ENCODE measurements at regions not wholly inside any gene's neighbourhood (a gene's known extent, or its start where the extent isn't known, plus 50 kb on each side); places are given as distances from the start of the nearest gene placed in this dataset.

- WGBS, 2 experiments (ENCODE audit: insufficient coverage in 2 of 2), result no CpG with 5 or more reads among the region's 2 CpGs
- no peaks in the 10 kb centered on the region for H3K9me3 ChIP-seq (ENCODE audit: control insufficient read depth, low read length)
- H3K27ac ChIP-seq (ENCODE audit: low read depth, low read length, severe bottlenecking), result no peak overlapping the region
- no peaks in the 10 kb centered on the region for H3K36me3 ChIP-seq (ENCODE audit: control insufficient read depth, insufficient read depth, low read length)
- H3K4me3 ChIP-seq (ENCODE audit: extremely low read depth, insufficient read depth, low read length, poor library complexity, severe bottlenecking), result no peak overlapping the region
- H3K4me1 ChIP-seq (ENCODE audit: control insufficient read depth, insufficient read depth, low read length, poor library complexity, severe bottlenecking), result peaks cover 4% of the 10 kb centered on the region
These were observed 233.3 kb upstream of the DACH1 start for GRCh38 chr13:72100339-72100738.

- Histone ChIP-seq H3K4me3 (ENCODE audit: extremely low read depth, insufficient read depth, low read length, poor library complexity, severe bottlenecking) (no peak overlapping the region), H3K4me1 (ENCODE audit: control insufficient read depth, insufficient read depth, low read length, poor library complexity, severe bottlenecking) (peaks cover 4% of the 10 kb centered on the region), H3K9me3 (ENCODE audit: control insufficient read depth, low read length) (no peaks in the 10 kb centered on the region), H3K36me3 (ENCODE audit: control insufficient read depth, insufficient read depth, low read length) (no peaks in the 10 kb centered on the region), H3K27ac (ENCODE audit: low read depth, low read length, severe bottlenecking) (no peak overlapping the region)
These were observed 230.6 kb upstream of the DACH1 start for GRCh38 chr13:72097568-72097967.

DNA sequence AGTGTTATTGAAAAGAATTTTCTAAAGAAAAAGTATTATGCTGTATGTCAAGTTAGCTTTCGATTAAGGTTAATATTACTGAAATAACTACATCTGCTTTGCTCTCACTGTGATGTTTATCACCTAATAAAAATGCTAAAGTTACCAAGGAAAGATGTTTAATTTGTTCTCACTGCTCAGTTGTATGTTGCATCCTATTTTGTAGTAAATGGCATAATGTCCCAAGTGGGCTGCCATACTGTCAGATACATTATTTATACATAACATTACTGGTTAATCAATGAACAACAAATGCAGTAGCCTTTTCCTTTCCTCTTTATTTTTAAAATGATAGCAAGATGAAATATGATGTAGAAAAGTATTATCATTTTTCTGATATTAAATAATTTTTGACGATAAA, 226.3 kb upstream of the DACH1 start:
- no CpG with 5 or more reads among the region's 2 CpGs for WGBS, 2 experiments (ENCODE audit: insufficient coverage in 2 of 2)
- Histone ChIP-seq H3K4me1 (ENCODE audit: control insufficient read depth, insufficient read depth, low read length, poor library complexity, severe bottlenecking) (no peaks in the 10 kb centered on the region), H3K36me3 (ENCODE audit: control insufficient read depth, insufficient read depth, low read length) (no peaks in the 10 kb centered on the region), H3K27ac (ENCODE audit: low read depth, low read length, severe bottlenecking) (no peak overlapping the region), H3K9me3 (ENCODE audit: control insufficient read depth, low read length) (no peaks in the 10 kb centered on the region), H3K4me3 (ENCODE audit: extremely low read depth, insufficient read depth, low read length, poor library complexity, severe bottlenecking) (no peak overlapping the region)

DNA sequence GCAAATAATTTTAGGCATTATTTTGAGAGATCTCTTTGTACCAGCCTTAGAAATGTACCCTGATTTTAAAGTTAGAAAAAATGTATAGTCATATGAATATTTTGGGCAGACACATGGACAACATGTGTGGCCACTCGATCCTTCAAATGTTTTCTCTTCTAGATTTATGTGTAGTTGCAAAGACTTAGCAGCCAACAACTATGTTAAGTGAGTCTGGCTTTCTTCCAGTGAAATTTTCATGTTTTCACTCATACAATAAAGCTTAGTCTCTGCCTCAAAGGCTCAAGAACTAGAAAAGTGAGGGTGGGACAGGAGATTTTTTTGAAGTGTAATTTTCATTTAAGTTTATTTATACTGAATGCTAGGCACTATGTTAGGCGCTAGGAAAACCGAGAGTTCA, 207.7 kb upstream of the DACH1 start:
- H3K9me3 ChIP-seq (ENCODE audit: control insufficient read depth, low read length), result no peaks in the 10 kb centered on the region
- H3K4me1 ChIP-seq (ENCODE audit: control insufficient read depth, insufficient read depth, low read length, poor library complexity, severe bottlenecking), result no peaks in the 10 kb centered on the region
- no peak overlapping the region for H3K4me3 ChIP-seq (ENCODE audit: extremely low read depth, insufficient read depth, low read length, poor library complexity, severe bottlenecking)
- no peaks in the 10 kb centered on the region for H3K36me3 ChIP-seq (ENCODE audit: control insufficient read depth, insufficient read depth, low read length)
- 83 to 92% methylated on average over 2 to 3 of the region's 3 CpGs for WGBS, 2 experiments (ENCODE audit: insufficient coverage in 2 of 2)
- no peak overlapping the region for H3K27ac ChIP-seq (ENCODE audit: low read depth, low read length, severe bottlenecking)

GRCh38 chr13:72072261-72072660, 205.3 kb upstream of the DACH1 start:
- Histone ChIP-seq H3K4me1 (ENCODE audit: control insufficient read depth, insufficient read depth, low read length, poor library complexity, severe bottlenecking) (no peaks in the 10 kb centered on the region), H3K36me3 (ENCODE audit: control insufficient read depth, insufficient read depth, low read length) (no peaks in the 10 kb centered on the region), H3K4me3 (ENCODE audit: extremely low read depth, insufficient read depth, low read length, poor library complexity, severe bottlenecking) (no peak overlapping the region), H3K9me3 (ENCODE audit: control insufficient read depth, low read length) (no peaks in the 10 kb centered on the region), H3K27ac (ENCODE audit: low read depth, low read length, severe bottlenecking) (no peak overlapping the region)
- no CpG with 5 or more reads among the region's 2 CpGs for WGBS, 2 experiments (ENCODE audit: insufficient coverage in 2 of 2)

- Histone ChIP-seq H3K36me3 (ENCODE audit: control insufficient read depth, insufficient read depth, low read length) (no peaks in the 10 kb centered on the region), H3K9me3 (ENCODE audit: control insufficient read depth, low read length) (no peaks in the 10 kb centered on the region), H3K27ac (ENCODE audit: low read depth, low read length, severe bottlenecking) (no peak overlapping the region), H3K4me1 (ENCODE audit: control insufficient read depth, insufficient read depth, low read length, poor library complexity, severe bottlenecking) (no peaks in the 10 kb centered on the region), H3K4me3 (ENCODE audit: extremely low read depth, insufficient read depth, low read length, poor library complexity, severe bottlenecking) (no peak overlapping the region)
- WGBS, 2 experiments (ENCODE audit: insufficient coverage in 2 of 2), result 82% methylated on average over 3 of the region's 4 CpGs; no CpG with 5 or more reads in 1 of the 2 experiments
These were observed 204.7 kb upstream of the DACH1 start for GRCh38 chr13:72071713-72072112.

- H3K27ac ChIP-seq (ENCODE audit: low read depth, low read length, severe bottlenecking), result no peak overlapping the region
- H3K36me3 ChIP-seq (ENCODE audit: control insufficient read depth, insufficient read depth, low read length), result no peaks in the 10 kb centered on the region
- 49 to 51% methylated on average over 5 to 7 of the region's 7 CpGs for whole genome bisulfite sequencing, 2 experiments (ENCODE audit: insufficient coverage in 2 of 2)
- peaks cover 4% of the 10 kb centered on the region for H3K4me1 ChIP-seq (ENCODE audit: control insufficient read depth, insufficient read depth, low read length, poor library complexity, severe bottlenecking)
- no peak overlapping the region for H3K4me3 ChIP-seq (ENCODE audit: extremely low read depth, insufficient read depth, low read length, poor library complexity, severe bottlenecking)
- no peaks in the 10 kb centered on the region for H3K9me3 ChIP-seq (ENCODE audit: control insufficient read depth, low read length)
These were observed 195.6 kb upstream of the DACH1 start for GRCh38 chr13:72062566-72062965.

- H3K4me1 ChIP-seq (ENCODE audit: control insufficient read depth, insufficient read depth, low read length, poor library complexity, severe bottlenecking), result peaks cover 4% of the 10 kb centered on the region
- 95% methylated on average over 2 of the region's 2 CpGs; no CpG with 5 or more reads in 1 of the 2 experiments for WGBS, 2 experiments (ENCODE audit: insufficient coverage in 2 of 2)
- H3K36me3 ChIP-seq (ENCODE audit: control insufficient read depth, insufficient read depth, low read length), result no peaks in the 10 kb centered on the region
- no peak overlapping the region for H3K27ac ChIP-seq (ENCODE audit: low read depth, low read length, severe bottlenecking)
- no peaks in the 10 kb centered on the region for H3K9me3 ChIP-seq (ENCODE audit: control insufficient read depth, low read length)
- no peak overlapping the region for H3K4me3 ChIP-seq (ENCODE audit: extremely low read depth, insufficient read depth, low read length, poor library complexity, severe bottlenecking)
These were observed 194.6 kb upstream of the DACH1 start for GRCh38 chr13:72061613-72062012.

- H3K4me3 ChIP-seq (ENCODE audit: extremely low read depth, insufficient read depth, low read length, poor library complexity, severe bottlenecking), result no peak overlapping the region
- WGBS, 2 experiments (ENCODE audit: insufficient coverage in 2 of 2), result 49 to 67% methylated on average over 1 to 3 of the region's 3 CpGs
- peaks cover 12% of the 10 kb centered on the region for H3K4me1 ChIP-seq (ENCODE audit: control insufficient read depth, insufficient read depth, low read length, poor library complexity, severe bottlenecking)
- no peak overlapping the region for H3K27ac ChIP-seq (ENCODE audit: low read depth, low read length, severe bottlenecking)
- H3K9me3 ChIP-seq (ENCODE audit: control insufficient read depth, low read length), result no peaks in the 10 kb centered on the region
- H3K36me3 ChIP-seq (ENCODE audit: control insufficient read depth, insufficient read depth, low read length), result no peaks in the 10 kb centered on the region
These were observed 183.2 kb upstream of the DACH1 start for GRCh38 chr13:72050251-72050650.

DNA sequence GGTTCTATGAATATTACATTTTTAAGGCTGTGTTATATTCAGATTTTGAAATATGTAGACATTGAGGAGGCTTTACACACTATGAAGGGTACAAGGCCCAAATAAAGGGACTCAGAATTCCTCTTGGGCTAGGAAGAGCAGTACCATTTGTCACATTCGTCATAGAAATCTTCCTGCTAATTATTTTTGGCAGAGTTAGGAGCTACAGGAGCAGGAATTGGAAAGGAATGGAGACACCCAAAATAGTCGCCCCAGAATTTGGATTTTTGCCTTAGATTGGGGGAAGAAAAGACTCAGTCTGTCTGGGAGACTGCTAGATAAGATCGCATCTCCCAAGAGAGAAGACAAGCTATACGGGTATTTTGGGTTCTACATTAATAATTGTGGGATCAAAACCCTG, 176.4 kb upstream of the DACH1 start:
- Histone ChIP-seq H3K4me3 (ENCODE audit: extremely low read depth, insufficient read depth, low read length, poor library complexity, severe bottlenecking) (no peak overlapping the region), H3K9me3 (ENCODE audit: control insufficient read depth, low read length) (no peaks in the 10 kb centered on the region), H3K27ac (ENCODE audit: low read depth, low read length, severe bottlenecking) (no peak overlapping the region), H3K36me3 (ENCODE audit: control insufficient read depth, insufficient read depth, low read length) (no peaks in the 10 kb centered on the region), H3K4me1 (ENCODE audit: control insufficient read depth, insufficient read depth, low read length, poor library complexity, severe bottlenecking) (peaks cover 8% of the 10 kb centered on the region)
- WGBS, 2 experiments (ENCODE audit: insufficient coverage in 2 of 2), result 93 to 95% methylated on average over 3 of the region's 4 CpGs

GRCh38 chr13:72041165-72041564, 174.2 kb upstream of the DACH1 start:
- H3K9me3 ChIP-seq (ENCODE audit: control insufficient read depth, low read length), result no peaks in the 10 kb centered on the region
- H3K4me1 ChIP-seq (ENCODE audit: control insufficient read depth, insufficient read depth, low read length, poor library complexity, severe bottlenecking), result no peaks in the 10 kb centered on the region
- H3K4me3 ChIP-seq (ENCODE audit: extremely low read depth, insufficient read depth, low read length, poor library complexity, severe bottlenecking), result no peak overlapping the region
- 76 to 77% methylated on average over 2 of the region's 2 CpGs for WGBS, 2 experiments (ENCODE audit: insufficient coverage in 2 of 2)
- H3K27ac ChIP-seq (ENCODE audit: low read depth, low read length, severe bottlenecking), result no peak overlapping the region
- H3K36me3 ChIP-seq (ENCODE audit: control insufficient read depth, insufficient read depth, low read length), result no peaks in the 10 kb centered on the region

DNA sequence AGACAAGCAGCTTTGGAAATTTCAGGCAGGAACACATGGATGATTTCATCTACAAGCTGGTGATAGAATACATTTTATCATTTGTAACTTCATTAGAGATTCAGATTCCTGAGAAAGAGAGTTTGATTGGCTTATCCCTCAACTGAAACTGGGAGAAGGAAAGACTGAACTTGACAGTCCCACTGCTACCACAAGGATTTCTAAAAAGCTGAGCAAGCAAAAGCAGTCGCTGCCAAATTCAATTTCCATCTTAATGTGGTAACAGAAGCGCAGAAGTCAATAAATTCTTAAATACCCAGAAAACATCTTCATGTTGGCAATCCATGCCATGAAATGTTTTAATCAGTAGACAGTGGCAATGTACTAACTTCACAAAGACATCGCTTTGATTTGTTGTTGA, 172.1 kb upstream of the DACH1 start:
- H3K36me3 ChIP-seq (ENCODE audit: control insufficient read depth, insufficient read depth, low read length), result no peaks in the 10 kb centered on the region
- H3K4me3 ChIP-seq (ENCODE audit: extremely low read depth, insufficient read depth, low read length, poor library complexity, severe bottlenecking), result no peak overlapping the region
- no peak overlapping the region for H3K27ac ChIP-seq (ENCODE audit: low read depth, low read length, severe bottlenecking)
- no peaks in the 10 kb centered on the region for H3K9me3 ChIP-seq (ENCODE audit: control insufficient read depth, low read length)
- no peaks in the 10 kb centered on the region for H3K4me1 ChIP-seq (ENCODE audit: control insufficient read depth, insufficient read depth, low read length, poor library complexity, severe bottlenecking)
- WGBS, 2 experiments (ENCODE audit: insufficient coverage in 2 of 2), result 100% methylated on average over 1 to 2 of the region's 3 CpGs
